Activated CD8-positive, alpha-beta memory T cell treated with anti-CD3 and anti-CD28 coated beads for 24 hours (primary cell): ENCODE measurements at regions not wholly inside any gene's neighbourhood (a gene's known extent, or its start where the extent isn't known, plus 50 kb on each side); places are given as distances from the start of the nearest gene placed in this dataset.

Experiments
- DNase-seq: peaks from one replicate; pipeline ENCODE4 v3.0.0-alpha.2; 2020

GRCh38 chr16:87221633-87222032 lies 95.6 kb downstream of the C16orf95 start:
- DNase-seq, result no peak

- DNase-seq, result no peak
These were observed 94.9 kb downstream of the C16orf95 start for GRCh38 chr16:87222335-87222734.

GRCh38 chr16:87223656-87224248 lies 93.4 kb downstream of the C16orf95 start:
- no peak for DNase-seq

- no peak for DNase-seq
These were observed 90.3 kb downstream of the C16orf95 start for GRCh38 chr16:87226926-87227295.

GRCh38 chr16:87227296-87227951 lies 89.8 kb downstream of the C16orf95 start:
- DNase-seq, result no peak

GRCh38 chr16:87228363-87228762 lies 88.8 kb downstream of the C16orf95 start:
- no peak for DNase-seq

- DNase-seq, result no peak
These were observed 87.7 kb downstream of the C16orf95 start for GRCh38 chr16:87229230-87230188.

GRCh38 chr16:87230571-87230970 lies 86.6 kb downstream of the C16orf95 start:
- no peak for DNase-seq

GRCh38 chr16:87231295-87231694 lies 85.9 kb downstream of the C16orf95 start:
- no peak for DNase-seq

GRCh38 chr16:87231911-87232310 lies 85.3 kb downstream of the C16orf95 start:
- DNase-seq, result no peak

GRCh38 chr16:87233928-87234327 lies 83.3 kb downstream of the C16orf95 start:
- DNase-seq, result no peak

GRCh38 chr16:87234601-87235000 lies 82.6 kb downstream of the C16orf95 start:
- no peak for DNase-seq

- no peak for DNase-seq
These were observed 81.2 kb downstream of the C16orf95 start for GRCh38 chr16:87235810-87236515.

- no peak for DNase-seq
These were observed 80.6 kb downstream of the C16orf95 start for GRCh38 chr16:87236516-87237115.

GRCh38 chr16:87238361-87238715 lies 78.9 kb downstream of the C16orf95 start:
- no peak for DNase-seq

- no peak for DNase-seq
These were observed 77.6 kb downstream of the C16orf95 start for GRCh38 chr16:87239545-87239944.

GRCh38 chr16:87240211-87241136 lies 76.7 kb downstream of the C16orf95 start:
- DNase-seq, result no peak

- no peak for DNase-seq
These were observed 75.9 kb downstream of the C16orf95 start for GRCh38 chr16:87241137-87241771.

- no peak for DNase-seq
These were observed 73.7 kb downstream of the C16orf95 start for GRCh38 chr16:87243478-87243877.

- DNase-seq, result no peak
These were observed 72.5 kb downstream of the C16orf95 start for GRCh38 chr16:87244636-87245197.

GRCh38 chr16:87245511-87245910 lies 71.7 kb downstream of the C16orf95 start:
- DNase-seq, result no peak
